Fibroblast of the aortic adventitia (primary cell): ENCODE measurements at regions not wholly inside any gene's neighbourhood (a gene's known extent, or its start where the extent isn't known, plus 50 kb on each side); places are given as distances from the start of the nearest gene placed in this dataset.

ENCODE experiments used
- DNase-seq: peaks from one replicate; pipeline ENCODE4 v3.0.0-alpha.2; 2010; ENCODE audit warnings: low read depth
- H3K4me3 ChIP-seq: 2 replicates; pipeline ENCODE4 v1.5.1; 2011; ENCODE audit warnings: low read depth, mild to moderate bottlenecking, control low read depth, low read length, moderate library complexity
- TF ChIP-seq, protein P1 (sequence below): IDR thresholded peaks from 2 replicates; pipeline ENCODE4 v1.5.1; 2011; ENCODE audit warnings: mild to moderate bottlenecking, low read length, control low read depth, inconsistent platforms; ENCODE audit not compliant: insufficient read depth

DNA sequence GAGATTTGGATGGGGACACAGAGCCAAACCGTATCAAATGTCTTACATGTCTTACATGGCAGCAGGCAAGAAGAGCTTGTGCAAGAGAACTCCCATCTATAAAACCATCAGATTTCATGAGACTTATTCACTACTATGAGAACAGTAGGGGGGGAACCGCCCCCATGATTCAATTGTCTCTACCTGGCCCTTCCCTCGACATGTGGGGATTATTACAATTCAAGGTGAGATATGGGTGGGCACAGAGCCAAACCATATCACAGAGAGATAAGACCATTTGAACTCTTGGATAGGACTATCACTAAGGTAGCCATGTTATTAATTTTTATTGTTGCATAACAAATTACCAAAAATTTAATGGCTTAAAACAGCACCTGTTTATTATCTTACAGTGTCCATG is 611.7 kb downstream of the SOX6 start:
- no peak overlapping the region for H3K4me3 ChIP-seq
- TF ChIP-seq, protein P1, sequence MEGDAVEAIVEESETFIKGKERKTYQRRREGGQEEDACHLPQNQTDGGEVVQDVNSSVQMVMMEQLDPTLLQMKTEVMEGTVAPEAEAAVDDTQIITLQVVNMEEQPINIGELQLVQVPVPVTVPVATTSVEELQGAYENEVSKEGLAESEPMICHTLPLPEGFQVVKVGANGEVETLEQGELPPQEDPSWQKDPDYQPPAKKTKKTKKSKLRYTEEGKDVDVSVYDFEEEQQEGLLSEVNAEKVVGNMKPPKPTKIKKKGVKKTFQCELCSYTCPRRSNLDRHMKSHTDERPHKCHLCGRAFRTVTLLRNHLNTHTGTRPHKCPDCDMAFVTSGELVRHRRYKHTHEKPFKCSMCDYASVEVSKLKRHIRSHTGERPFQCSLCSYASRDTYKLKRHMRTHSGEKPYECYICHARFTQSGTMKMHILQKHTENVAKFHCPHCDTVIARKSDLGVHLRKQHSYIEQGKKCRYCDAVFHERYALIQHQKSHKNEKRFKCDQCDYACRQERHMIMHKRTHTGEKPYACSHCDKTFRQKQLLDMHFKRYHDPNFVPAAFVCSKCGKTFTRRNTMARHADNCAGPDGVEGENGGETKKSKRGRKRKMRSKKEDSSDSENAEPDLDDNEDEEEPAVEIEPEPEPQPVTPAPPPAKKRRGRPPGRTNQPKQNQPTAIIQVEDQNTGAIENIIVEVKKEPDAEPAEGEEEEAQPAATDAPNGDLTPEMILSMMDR, result no peak
- no peak for DNase-seq

DNA sequence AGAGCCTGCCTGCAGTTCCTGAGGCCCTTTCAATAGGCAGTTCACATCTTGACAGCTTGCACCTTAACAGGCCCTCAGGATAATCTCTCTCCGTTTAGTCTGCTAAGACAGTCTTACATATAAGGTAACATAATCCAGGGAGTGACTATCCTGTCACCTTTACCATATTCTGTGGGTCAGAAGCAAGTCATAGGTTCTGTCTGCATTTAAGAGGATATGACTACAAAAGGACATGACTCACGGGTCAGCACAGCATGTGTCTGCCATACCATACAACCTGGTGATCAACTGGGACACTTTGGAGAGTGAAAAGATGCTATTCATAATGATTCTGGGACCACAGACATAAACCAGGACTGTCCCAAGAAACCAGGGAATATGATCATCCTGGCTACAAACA is 611.1 kb downstream of the SOX6 start:
- H3K4me3 ChIP-seq, result no peak overlapping the region
- TF ChIP-seq, protein P1, result no peak
- no peak for DNase-seq

DNA sequence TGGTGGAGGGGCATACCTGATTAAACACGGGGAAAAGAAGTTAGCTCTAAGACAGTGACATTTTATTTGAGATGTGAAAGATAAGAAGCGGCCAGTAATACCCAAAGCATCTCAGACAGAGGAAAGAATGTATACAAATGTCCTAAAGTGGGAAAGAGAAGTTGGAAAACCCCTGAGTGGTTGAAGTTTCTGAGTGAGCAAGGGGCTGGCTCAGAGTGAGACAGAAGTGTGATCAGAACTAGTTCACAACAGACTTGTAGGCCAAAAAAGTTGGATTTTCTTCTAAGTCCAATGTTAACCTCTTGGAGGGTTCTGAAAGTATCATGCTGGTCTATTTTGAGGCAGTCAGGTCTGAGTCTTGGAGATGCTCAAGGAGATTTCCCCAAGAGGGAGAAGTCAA is 608.7 kb downstream of the SOX6 start:
- DNase-seq, result no peak
- no peak overlapping the region for H3K4me3 ChIP-seq
- TF ChIP-seq, protein P1, result no peak

DNA sequence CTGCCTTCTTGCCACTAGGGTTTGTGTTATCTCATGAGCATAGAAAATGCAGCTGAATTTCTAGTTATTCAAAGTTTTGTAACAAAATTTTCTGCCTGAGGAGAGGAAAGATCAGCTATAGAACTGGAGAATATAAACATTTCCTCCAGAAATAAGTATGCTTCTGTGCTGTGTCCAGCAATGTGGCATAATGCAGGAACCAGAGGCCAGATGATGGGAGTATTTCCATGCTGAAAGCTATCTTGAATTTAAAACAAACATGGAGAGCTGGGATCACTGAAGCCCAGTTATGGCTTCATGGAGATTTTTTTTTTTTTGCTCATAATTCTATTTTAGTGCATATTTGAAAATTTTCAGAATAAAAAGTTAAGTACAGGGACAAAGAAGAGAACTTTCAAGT is 608.2 kb downstream of the SOX6 start:
- TF ChIP-seq, protein P1, result no peak
- no peak overlapping the region for H3K4me3 ChIP-seq
- DNase-seq, result no peak

DNA sequence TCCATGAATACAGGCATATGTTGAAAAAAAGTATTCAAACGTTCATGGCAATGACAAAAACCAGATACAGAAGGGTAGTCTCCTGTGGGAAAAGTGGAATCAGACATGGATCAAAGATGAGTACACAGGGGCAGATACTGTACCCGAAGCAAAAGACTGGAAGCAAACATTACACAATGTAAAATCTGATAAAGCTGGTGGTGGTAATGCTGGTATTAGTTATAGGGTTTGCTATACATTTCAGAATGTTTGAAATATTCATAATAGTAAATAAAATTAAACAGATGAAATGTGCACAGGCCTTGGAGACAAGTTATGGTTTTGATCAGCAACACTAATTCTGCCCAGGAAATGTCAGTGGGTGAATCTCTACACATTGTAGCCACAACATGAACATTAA is 607.6 kb downstream of the SOX6 start:
- H3K4me3 ChIP-seq, result no peak overlapping the region
- DNase-seq, result no peak
- TF ChIP-seq, protein P1, result no peak

DNA sequence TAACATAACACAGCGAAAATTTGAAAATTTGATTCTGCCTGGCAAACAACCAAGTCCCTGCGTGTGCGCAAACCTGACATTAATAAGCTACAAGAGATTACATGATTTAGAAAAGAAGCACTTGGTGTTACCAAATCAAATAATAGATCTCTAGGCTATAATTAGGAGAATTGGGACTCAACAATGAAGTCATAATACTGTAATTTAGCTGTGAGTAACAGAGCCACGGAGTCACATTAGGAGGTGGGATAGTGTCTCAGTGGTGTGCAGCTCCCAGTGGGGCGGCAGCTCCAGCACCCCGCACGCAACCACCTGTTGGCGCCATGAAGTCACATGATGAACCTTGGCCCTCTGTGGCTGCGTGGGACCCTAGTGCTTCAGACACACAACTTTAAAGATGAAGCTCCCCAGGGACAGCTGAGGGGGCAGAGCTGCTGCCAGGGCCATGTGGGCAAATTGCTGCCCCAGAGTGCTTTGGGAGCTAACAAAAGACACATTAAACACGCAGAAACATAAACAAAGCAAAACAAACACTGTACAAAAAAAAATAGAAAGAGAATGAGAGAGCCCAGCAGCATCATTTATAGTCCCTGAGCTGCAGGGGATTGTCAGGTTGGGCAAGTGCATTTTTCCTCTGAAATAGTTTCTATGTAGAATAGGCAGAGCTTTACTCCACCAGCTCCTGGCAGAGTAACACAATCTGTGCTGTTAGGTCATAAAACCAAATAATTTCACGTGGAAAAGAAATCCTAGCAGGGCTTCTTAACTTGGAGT is 605.6 kb downstream of the SOX6 start:
- TF ChIP-seq, protein P1, result no peak
- no peak for DNase-seq

DNA sequence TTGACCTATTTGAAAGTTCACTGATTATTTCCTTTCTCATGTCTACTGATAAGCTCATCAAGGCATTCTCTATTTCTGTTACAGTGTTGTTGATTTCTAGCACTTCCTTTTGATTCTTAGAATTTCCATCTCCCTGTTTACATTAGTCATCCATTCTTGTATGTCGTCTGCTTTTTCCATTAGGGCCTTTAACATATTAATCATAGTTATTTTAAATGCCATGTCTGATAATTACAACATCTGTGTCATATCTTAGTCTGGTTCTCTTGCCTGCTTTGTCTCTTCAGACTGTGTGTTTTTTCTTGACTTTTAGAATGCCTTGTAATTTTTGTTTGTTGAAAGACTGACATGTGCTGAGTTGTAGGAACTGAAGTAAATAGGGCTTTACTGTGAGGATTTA is 602.1 kb downstream of the SOX6 start:
- TF ChIP-seq, protein P1, result no peak
- no peak overlapping the region for H3K4me3 ChIP-seq
- no peak for DNase-seq

More for the DNA sequence above, 605.6 kb downstream of the SOX6 start:
- H3K4me3 ChIP-seq, result no peak overlapping the region
